T1000 (cell line): ENCODE measurements at regions not wholly inside any gene's neighbourhood (a gene's known extent, or its start where the extent isn't known, plus 50 kb on each side); places are given as distances from the start of the nearest gene placed in this dataset.

Experiments
- DNase-seq: peaks from one replicate; lab custom pipeline; 2025; ENCODE audit warnings: mixed read lengths; lab: John Stamatoyannopoulos, UW

GRCh38 chr5:124663101-124663506, 83.3 kb downstream of the ZNF608 start:
- no peak for DNase-seq

DNA sequence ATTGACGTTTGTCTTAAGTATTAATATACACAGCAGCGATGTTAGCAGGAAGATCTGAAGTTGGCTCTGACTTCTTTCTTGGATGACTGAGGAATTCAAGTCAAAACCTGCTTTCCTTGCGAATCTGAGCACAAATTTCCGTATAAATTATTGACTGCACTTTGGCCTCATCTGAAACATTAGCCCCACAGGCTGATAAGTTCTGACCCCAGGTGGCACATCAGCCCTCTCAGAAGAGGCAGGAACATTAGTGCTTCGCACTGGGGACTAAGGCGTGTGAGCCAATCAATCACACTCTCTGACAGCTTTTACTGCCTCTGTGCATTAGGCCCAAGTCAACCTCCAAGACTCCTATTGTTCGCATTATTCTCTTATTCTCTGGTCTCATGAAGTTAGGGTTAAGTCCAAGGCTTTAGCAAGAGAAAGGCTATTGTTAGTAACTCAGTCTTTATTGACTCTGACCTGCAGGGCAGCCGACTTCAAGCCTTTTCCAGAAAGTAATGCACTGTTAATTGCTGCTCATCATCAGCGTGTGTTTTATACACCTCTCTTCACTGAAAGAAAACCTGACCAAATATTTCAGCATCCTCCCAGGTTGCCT, 84.2 kb downstream of the ZNF608 start:
- DNase-seq: no peak

- DNase-seq: peak; percentile 18
Measured at GRCh38 chr5:124661317-124662141, 84.9 kb downstream of the ZNF608 start.

DNA sequence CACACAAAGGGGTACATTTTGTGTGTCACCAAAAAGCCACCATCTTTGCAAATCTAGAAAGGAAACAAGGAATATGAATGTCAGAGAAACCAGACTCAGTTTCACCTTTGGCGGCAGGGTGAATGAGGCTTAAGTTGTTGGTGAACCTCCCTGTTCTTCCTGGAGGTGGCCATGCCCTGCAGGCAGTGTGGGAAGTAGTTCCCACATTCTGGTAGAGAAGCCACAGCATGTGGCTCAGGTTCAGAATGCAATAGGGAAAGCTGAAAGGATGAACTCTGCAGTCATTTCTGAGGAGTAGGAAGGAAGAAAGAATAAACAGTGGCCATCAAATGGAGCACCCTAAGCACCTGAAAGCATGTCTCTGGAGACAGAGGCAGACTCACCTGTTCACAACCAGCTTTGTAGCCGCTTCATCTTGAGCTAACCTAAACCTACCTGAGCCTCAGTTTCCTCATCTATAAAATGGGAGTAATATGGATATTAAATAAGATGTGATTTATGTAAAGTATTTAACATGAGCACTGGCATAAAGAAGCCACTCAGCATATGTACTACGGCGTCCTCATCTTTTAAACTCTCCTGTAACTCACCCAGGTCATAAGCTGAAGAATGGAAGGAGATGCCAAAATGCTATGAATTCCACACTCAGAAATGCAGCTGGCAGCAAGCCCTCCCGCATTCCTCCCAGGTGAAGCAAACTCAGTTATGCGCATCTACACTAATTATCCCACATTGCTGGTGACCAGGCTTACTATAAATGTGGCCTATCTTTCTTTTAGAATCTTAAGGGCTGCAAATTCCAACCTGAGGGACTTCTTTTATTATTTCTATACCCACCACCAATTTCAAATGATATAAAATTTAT, 86.0 kb downstream of the ZNF608 start:
- no peak for DNase-seq

- no peak for DNase-seq
Measured at GRCh38 chr5:124659798-124660197, 86.6 kb downstream of the ZNF608 start.

GRCh38 chr5:124658867-124659557, 87.4 kb downstream of the ZNF608 start:
- no peak for DNase-seq

DNA sequence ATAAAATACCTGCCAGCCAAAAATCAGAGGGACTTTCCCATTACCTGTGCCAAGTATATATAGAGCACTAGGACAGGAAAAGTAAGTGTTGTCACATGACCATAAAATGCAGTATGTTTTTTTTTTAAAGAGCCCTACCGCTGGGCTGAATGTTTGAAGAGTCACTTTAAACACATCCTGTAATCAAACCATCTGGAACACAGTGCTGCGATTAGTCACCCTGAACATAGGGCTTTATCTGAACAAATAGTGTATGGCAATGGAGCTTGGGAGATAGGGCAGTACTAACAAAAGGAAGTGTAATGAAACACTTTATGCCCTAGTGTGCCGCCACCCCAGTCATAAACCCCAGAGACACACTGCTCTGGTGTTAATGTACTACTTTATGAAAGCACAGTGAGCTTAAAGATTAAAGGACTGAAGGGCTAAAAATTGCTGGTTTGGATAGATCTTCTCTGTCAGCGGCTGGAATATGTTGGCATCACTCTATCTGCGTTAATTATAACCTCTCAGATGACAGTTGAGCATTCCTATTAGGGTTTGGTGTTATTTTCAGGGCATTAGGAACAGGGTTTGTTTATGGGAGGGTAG, 90.4 kb downstream of the ZNF608 start:
- DNase-seq: no peak

- no peak for DNase-seq
Measured at GRCh38 chr5:124655251-124655917, 91.1 kb downstream of the ZNF608 start.

- DNase-seq: no peak
Measured at GRCh38 chr5:124654418-124654817, 92.0 kb downstream of the ZNF608 start.

DNA sequence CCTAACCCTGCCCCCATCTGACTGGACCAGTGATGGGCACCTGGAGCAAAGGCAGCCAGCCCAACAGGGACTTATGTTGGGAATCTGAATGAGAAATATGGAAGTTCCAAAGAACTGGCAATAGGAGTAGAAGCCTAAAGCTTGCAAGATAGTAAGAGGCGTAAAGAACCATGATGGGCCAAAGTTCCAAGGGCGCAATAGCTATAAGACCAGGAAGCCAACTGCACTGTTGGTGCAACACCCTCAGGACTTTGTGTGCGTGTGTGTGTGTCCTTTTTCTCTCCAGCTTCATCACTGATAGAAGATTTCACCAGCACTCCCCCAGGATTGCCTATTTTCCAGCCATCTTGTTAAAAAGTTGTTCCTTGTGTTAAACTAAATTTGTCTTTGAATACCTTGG, 92.8 kb downstream of the ZNF608 start:
- no peak for DNase-seq

GRCh38 chr5:124652892-124653441, 93.5 kb downstream of the ZNF608 start:
- DNase-seq: no peak

DNA sequence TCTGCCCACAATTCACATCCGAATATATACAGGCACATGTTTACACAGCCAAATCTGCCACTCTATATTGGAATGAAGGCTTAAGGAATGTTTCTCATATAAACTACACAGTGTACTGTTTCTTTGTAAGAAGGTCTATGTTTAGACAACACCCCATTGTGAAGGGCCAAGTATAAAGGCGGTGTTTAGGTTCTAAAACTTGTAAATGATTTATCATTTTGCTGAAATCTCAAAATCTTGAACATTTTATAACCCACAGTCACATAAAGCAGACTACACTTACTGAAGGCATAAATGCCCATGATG, 94.0 kb downstream of the ZNF608 start:
- DNase-seq: no peak

- DNase-seq: peak; percentile 64
Measured at GRCh38 chr5:124651663-124652513, 94.6 kb downstream of the ZNF608 start.

GRCh38 chr5:124650951-124651662, 95.3 kb downstream of the ZNF608 start:
- DNase-seq: no peak

DNA sequence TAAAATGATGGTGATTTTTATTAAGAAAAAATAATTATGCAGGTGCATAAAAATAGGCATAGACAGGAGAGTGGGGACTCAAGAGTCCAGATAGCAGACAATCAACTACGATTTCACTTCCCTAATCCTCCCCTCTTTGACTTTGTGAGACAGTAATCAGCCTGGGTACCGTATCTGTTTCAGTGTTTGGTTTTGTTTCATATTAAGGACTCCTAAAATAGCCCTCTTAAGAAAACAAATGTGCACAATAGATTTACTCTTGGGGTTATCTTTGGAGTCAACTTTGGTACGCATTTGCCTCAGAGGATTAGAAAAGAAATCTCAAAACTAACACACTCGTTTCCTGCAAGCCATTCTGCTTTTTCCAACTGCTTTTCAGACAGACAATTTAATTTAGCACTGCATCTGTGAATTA, 96.3 kb downstream of the ZNF608 start:
- DNase-seq: no peak

DNA sequence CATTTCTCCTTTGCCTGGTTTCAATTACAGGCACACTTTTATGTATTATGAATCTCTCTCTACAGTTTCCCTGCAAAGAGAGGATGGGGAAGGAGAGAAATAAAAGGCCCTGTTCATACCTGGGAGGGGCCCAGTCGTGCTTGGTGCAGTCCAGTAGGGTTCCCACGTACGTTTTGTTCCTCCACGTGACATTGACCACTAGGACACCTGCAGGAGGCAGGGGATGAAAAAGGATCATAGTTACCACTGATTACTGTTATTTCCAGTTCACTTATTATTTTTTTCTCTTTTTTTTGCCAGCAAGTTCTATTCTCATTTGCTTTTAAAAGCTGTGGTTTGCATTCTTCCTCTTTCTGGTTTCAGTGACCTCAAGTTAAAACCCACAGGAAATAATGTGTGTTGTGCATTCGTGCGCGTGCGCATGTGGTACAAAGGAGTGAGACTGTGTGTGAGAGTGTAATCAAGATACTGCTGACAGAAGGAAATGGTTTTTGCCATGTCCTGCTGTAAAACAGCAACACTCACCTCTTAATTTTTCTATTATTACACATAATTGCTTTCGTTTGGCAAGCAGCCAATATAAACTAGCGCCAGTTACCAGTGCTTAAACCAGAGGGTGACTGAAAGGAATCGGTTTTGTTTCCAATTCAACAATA, 96.8 kb downstream of the ZNF608 start:
- DNase-seq: no peak

GRCh38 chr5:124648902-124649467, 97.5 kb downstream of the ZNF608 start:
- no peak for DNase-seq

- no peak for DNase-seq
Measured at GRCh38 chr5:124647352-124647751, 99.1 kb downstream of the ZNF608 start.
